Transverse colon (tissue), 3 donors: ENCODE measurements at regions not wholly inside any gene's neighbourhood (a gene's known extent, or its start where the extent isn't known, plus 50 kb on each side); places are given as distances from the start of the nearest gene placed in this dataset.

Source experiments
- CTCF ChIP-seq, 5 experiments: fragments of 200-600 bp in 3 of 5; fragments of 450-650 bp in 2 of 5; sonication (generic) in 3 of 5; IDR thresholded peaks; 1 replicate in 2 of 5; 2 replicates in 3 of 5; pipeline ENCODE4 v1.5.1; 2016 to 2017; ENCODE audit warnings: antibody characterized with exemption in 5 of 5, inconsistent platforms in 3 of 5, mild to moderate bottlenecking in 2 of 5, moderate library complexity in 1 of 5
- EP300 ChIP-seq: sonication (generic); formaldehyde crosslinking; IDR thresholded peaks from one replicate; pipeline ENCODE4 v1.6.1; 2017; ENCODE audit warnings: antibody characterized with exemption, low read depth
- POLR2A ChIP-seq: fragments of 450-650 bp; IDR thresholded peaks from one replicate; pipeline ENCODE4 v1.6.1; 2016; ENCODE audit warnings: antibody characterized with exemption, mild to moderate bottlenecking, moderate library complexity

- TF ChIP-seq CTCF (IDR thresholded peaks at IDR 0.05), result no peak
- no peak for TF ChIP-seq POLR2A
- TF ChIP-seq EP300, result no peak
Observed at GRCh38 chr6:11387707-11388430, 149.7 kb upstream of the TMEM170B start.
